H1 (cell line): ENCODE measurements at regions not wholly inside any gene's neighbourhood (a gene's known extent, or its start where the extent isn't known, plus 50 kb on each side); places are given as distances from the start of the nearest gene placed in this dataset.

Source experiments
- CTCF ChIA-PET: fragments of 300-600 bp; sonication (Branson Sonifier 250); formaldehyde crosslinking; loops from one replicate; lab custom pipeline; 2021; ENCODE audit not compliant: partially characterized antibody; lab: Charles Lee
- POLR2A ChIA-PET: fragments of 300-600 bp; sonication (Branson Sonifier 250); formaldehyde crosslinking; loops from one replicate; lab custom pipeline; 2021; ENCODE audit warnings: inconsistent platforms; ENCODE audit not compliant: partially characterized antibody; lab: Charles Lee
- DNase-seq, 2 experiments: peaks; one replicate each; pipeline versions ENCODE4 v3.0.0 to v3.0.0-alpha.2; 2010 to 2022; ENCODE audit warnings: low spot score in 2 of 2, low read depth in 1 of 2, mixed read lengths in 1 of 2
- FAIRE-seq: peaks from 2 replicates; lab custom pipeline; 2011; peaks lifted over from hg19 to GRCh38; lab: Jason Lieb, UNC
- H2AFZ ChIP-seq: 2 replicates; pipeline ENCODE4 v1.8.1; 2012; ENCODE audit warnings: low read length, inconsistent platforms
- H2AK5ac ChIP-seq: 2 replicates; pipeline ENCODE4 v1.6.1; 2013; ENCODE audit warnings: low read depth, low read length
- H2BK120ac ChIP-seq: replicated peaks from 2 replicates; pipeline ENCODE3; 2013; ENCODE audit warnings: low read depth, low read length, inconsistent platforms
- H2BK12ac ChIP-seq: 2 replicates; pipeline ENCODE4 v1.6.1; 2013; ENCODE audit warnings: low read depth, low read length
- H2BK15ac ChIP-seq: 2 replicates; pipeline ENCODE4 v1.6.1; 2013; ENCODE audit warnings: low read length
- H2BK20ac ChIP-seq: 2 replicates; pipeline ENCODE4 v1.6.1; 2013; ENCODE audit warnings: low read length
- H2BK5ac ChIP-seq: 2 replicates; pipeline ENCODE4 v1.6.1; 2013; ENCODE audit warnings: low read depth, low read length
- H3K14ac ChIP-seq: 2 replicates; pipeline ENCODE4 v1.6.1; 2013; ENCODE audit warnings: inconsistent platforms; ENCODE audit not compliant: insufficient read length
- H3K18ac ChIP-seq: 2 replicates; pipeline ENCODE4 v1.6.1; 2013; ENCODE audit warnings: low read length; ENCODE audit errors: extremely low read depth
- H3K23ac ChIP-seq: 2 replicates; pipeline ENCODE4 v1.6.1; 2013; ENCODE audit warnings: inconsistent platforms; ENCODE audit not compliant: insufficient read length
- H3K23me2 ChIP-seq: 2 replicates; pipeline ENCODE4 v1.6.1; 2013; ENCODE audit warnings: low read depth, low read length
- H3K27ac ChIP-seq: 2 replicates; pipeline ENCODE4 v1.6.1; 2011; ENCODE audit warnings: low read depth, low read length, inconsistent platforms
- H3K27me3 ChIP-seq, 4 experiments: replicated peaks in 1 of 4; 1 replicate in 1 of 4; 2 replicates in 3 of 4; pipeline versions ENCODE4 v1.6.1 to v1.8.1; 2011 to 2013; ENCODE audit warnings: low read length in 3 of 4, mild to moderate bottlenecking in 3 of 4, inconsistent platforms in 2 of 4, mixed read lengths in 2 of 4, moderate library complexity in 1 of 4; ENCODE audit not compliant: control insufficient read depth in 3 of 4, insufficient read depth in 3 of 4; ENCODE audit errors: extremely low read depth in 1 of 4
- H3K36me3 ChIP-seq, 4 experiments: 2 replicates each; pipeline versions ENCODE4 v1.6.1 to v1.8.1; 2011 to 2013; ENCODE audit warnings: mild to moderate bottlenecking in 4 of 4, low read length in 3 of 4, moderate library complexity in 2 of 4, control low read depth in 1 of 4, inconsistent platforms in 1 of 4; ENCODE audit not compliant: insufficient read depth in 4 of 4, control insufficient read depth in 2 of 4
- H3K4ac ChIP-seq: replicated peaks from 2 replicates; pipeline ENCODE3; 2013; ENCODE audit warnings: low read length, low read depth, mixed read lengths, inconsistent platforms; ENCODE audit not compliant: insufficient read length
- H3K4me1 ChIP-seq, 4 experiments: replicated peaks in 1 of 4; 1 replicate in 1 of 4; 2 replicates in 3 of 4; pipeline versions ENCODE4 v1.6.1 to v1.8.1; 2011 to 2013; ENCODE audit warnings: low read length in 3 of 4, inconsistent platforms in 2 of 4, mixed read lengths in 1 of 4; ENCODE audit not compliant: insufficient read depth in 4 of 4, control insufficient read depth in 3 of 4
- H3K4me2 ChIP-seq, 2 experiments: 2 replicates each; pipeline versions ENCODE4 v1.6.1 to v1.8.1; 2011 to 2013; ENCODE audit warnings: low read depth in 2 of 2, low read length in 2 of 2, control low read depth in 1 of 2, inconsistent platforms in 1 of 2, mild to moderate bottlenecking in 1 of 2; ENCODE audit not compliant: insufficient read depth in 1 of 2
- H3K4me3 ChIP-seq, 4 experiments: fragments of 200-600, 300-600 bp in 1 of 4; sonication (generic), shearing (Covaris generic), sonication (Bioruptor Twin) in 1 of 4; 2 replicates each; pipeline versions ENCODE4 v1.5.1 to v1.8.1; 2011 to 2016; ENCODE audit warnings: low read length in 4 of 4, low read depth in 3 of 4, control low read depth in 2 of 4, inconsistent platforms in 2 of 4, mild to moderate bottlenecking in 2 of 4, mixed read lengths in 1 of 4, moderate library complexity in 1 of 4; ENCODE audit not compliant: insufficient read depth in 2 of 4; ENCODE audit errors: extremely low read depth in 1 of 4
- H3K56ac ChIP-seq: replicated peaks from 2 replicates; pipeline ENCODE3; 2013; ENCODE audit warnings: low read depth, mild to moderate bottlenecking, mixed read lengths, low read length, inconsistent platforms; ENCODE audit not compliant: insufficient read length
- H3K79me1 ChIP-seq: 2 replicates; pipeline ENCODE4 v1.6.1; 2013; ENCODE audit warnings: low read depth, low read length, control low read depth
- H3K79me2 ChIP-seq, 2 experiments: 2 replicates each; pipeline versions ENCODE4 v1.6.1 to v1.8.1; 2012 to 2013; ENCODE audit warnings: low read length in 2 of 2, mild to moderate bottlenecking in 2 of 2, inconsistent platforms in 1 of 2; ENCODE audit not compliant: insufficient read depth in 2 of 2, control insufficient read depth in 1 of 2
- H3K9ac ChIP-seq, 4 experiments: replicated peaks in 1 of 4; 1 replicate in 1 of 4; 2 replicates in 3 of 4; pipeline versions ENCODE4 v1.6.1 to v1.8.1; 2011 to 2013; ENCODE audit warnings: low read depth in 3 of 4, low read length in 3 of 4, control low read depth in 2 of 4, mild to moderate bottlenecking in 2 of 4, moderate library complexity in 2 of 4, inconsistent platforms in 1 of 4; ENCODE audit errors: extremely low read depth in 1 of 4
- H3K9me3 ChIP-seq, 2 experiments: 2 replicates each; pipeline versions ENCODE4 v1.6.1 to v1.8.1; 2012 to 2013; ENCODE audit warnings: mild to moderate bottlenecking in 2 of 2, moderate library complexity in 2 of 2, control low read depth in 1 of 2, inconsistent platforms in 1 of 2, low read depth in 1 of 2, low read length in 1 of 2, mixed read lengths in 1 of 2; ENCODE audit not compliant: insufficient read depth in 2 of 2
- H4K20me1 ChIP-seq, 2 experiments: replicated peaks in 1 of 2; 2 replicates each; pipeline versions ENCODE3 to v1.8.1; 2011 to 2013; ENCODE audit warnings: inconsistent platforms in 2 of 2, low read length in 2 of 2, mild to moderate bottlenecking in 1 of 2; ENCODE audit not compliant: insufficient read depth in 2 of 2, control insufficient read depth in 1 of 2
- H4K5ac ChIP-seq: 2 replicates; pipeline ENCODE4 v1.6.1; 2013; ENCODE audit warnings: low read length, low read depth, mixed read lengths, inconsistent platforms; ENCODE audit not compliant: insufficient read length
- H4K8ac ChIP-seq: 2 replicates; pipeline ENCODE4 v1.8.0; 2013; ENCODE audit warnings: mild to moderate bottlenecking, moderate library complexity, low read length, inconsistent platforms; ENCODE audit not compliant: insufficient read depth; ENCODE audit errors: extremely low read depth
- H4K91ac ChIP-seq: replicated peaks from 2 replicates; pipeline ENCODE3; 2013; ENCODE audit warnings: low read length, mixed read lengths, inconsistent platforms; ENCODE audit not compliant: insufficient read length
- ATF2 ChIP-seq: IDR thresholded peaks from 2 replicates; pipeline ENCODE4 v1.6.1; 2012; ENCODE audit warnings: low read length, inconsistent platforms
- ATF3 ChIP-seq: IDR thresholded peaks from 2 replicates; pipeline ENCODE4 v1.6.1; 2011; ENCODE audit warnings: low read depth, mild to moderate bottlenecking, low read length; ENCODE audit not compliant: insufficient read depth
- MAFK ChIP-seq: IDR thresholded peaks from 2 replicates; pipeline ENCODE4 v1.6.1; 2012; ENCODE audit warnings: low read depth, mild to moderate bottlenecking, improper control_type of control experiment, low read length
- POLR2A ChIP-seq, 2 experiments: IDR thresholded peaks; 1 replicate in 1 of 2; 2 replicates in 1 of 2; pipeline ENCODE4 v1.6.1; 2011; ENCODE audit warnings: low read depth in 2 of 2, low read length in 2 of 2, mild to moderate bottlenecking in 2 of 2; ENCODE audit errors: control extremely low read depth in 1 of 2
- SP4 ChIP-seq: IDR thresholded peaks from 2 replicates; pipeline ENCODE4 v1.6.1; 2012; ENCODE audit warnings: low read length, inconsistent platforms
- TAF1 ChIP-seq: IDR thresholded peaks from 2 replicates; pipeline ENCODE4 v1.6.1; 2011; ENCODE audit warnings: mild to moderate bottlenecking, low read depth, low read length
- ZNF274 ChIP-seq: IDR thresholded peaks from 2 replicates; pipeline ENCODE4 v1.7.0; 2012; ENCODE audit warnings: low read length, borderline replicate concordance; ENCODE audit errors: extremely low read depth
- WGBS, 2 experiments: shearing (Covaris generic) in 1 of 2; methylation state at CpG; one replicate each; pipeline versions ENCODE4 v1.1.6 to v1.1.7; 2013 to 2015; ENCODE audit warnings: low lambda C conversion rate in 2 of 2, mixed read lengths in 2 of 2, inconsistent platforms in 1 of 2, low coverage in 1 of 2, missing lambda C conversion rate in 1 of 2; ENCODE audit not compliant: insufficient replicate concordance in 2 of 2, insufficient coverage in 1 of 2, insufficient read length in 1 of 2; ENCODE audit errors: extremely low coverage in 1 of 2, missing lambda C conversion rate in 1 of 2; 5-methylcytosine and 5-hydroxymethylcytosine counted together

- H3K4me1 ChIP-seq, result no peaks in the 10 kb centered on the region
- no peak overlapping the region for H3K4me3 ChIP-seq
- H4K91ac ChIP-seq, result no peak overlapping the region
- no peak overlapping the region for H2BK5ac ChIP-seq
- ChIA-PET CTCF (interaction anchor here (0.8 to 1.6 kb wide), 3 partner anchors 20 to 218 kb away, joined by 3 to 4 read pairs (median 3); no protein-coding TSS in a partner anchor), POLR2A (no interaction called here)
- H3K4ac ChIP-seq, result no peak overlapping the region
- H2AK5ac ChIP-seq, result no peak overlapping the region
- DNase-seq (no peak), FAIRE-seq (no peak)
- H3K27me3 ChIP-seq, result no peaks in the 10 kb centered on the region; a peak in 1 of 7 replicates
- H3K36me3 ChIP-seq, result no peaks in the 10 kb centered on the region
- H2AFZ ChIP-seq, result no peak overlapping the region
- H3K56ac ChIP-seq, result no peak overlapping the region
- H3K23me2 ChIP-seq, result no peaks in the 10 kb centered on the region
- 91% methylated on average over 9 of the region's 9 CpGs; no CpG with 5 or more reads in 1 of the 2 experiments for WGBS, 2 experiments
- 0 out of 4 replicates have a peak, but pooled peaks cover 0 to 5% of the 10 kb centered on the region in 2 experiments for H3K9me3 ChIP-seq
- no peak overlapping the region for H3K27ac ChIP-seq
- H4K5ac ChIP-seq, result no peak overlapping the region
- no peak overlapping the region; the same call in 1 of the 2 replicates for H4K8ac ChIP-seq
- no peak overlapping the region for H2BK20ac ChIP-seq
- H2BK15ac ChIP-seq, result no peak overlapping the region
- no peak overlapping the region for H2BK120ac ChIP-seq
- H3K14ac ChIP-seq, result no peak overlapping the region
- H3K23ac ChIP-seq, result no peak overlapping the region
- no peak overlapping the region for H3K18ac ChIP-seq
- H2BK12ac ChIP-seq, result no peak overlapping the region
- H3K9ac ChIP-seq, result no peak overlapping the region
- no peak overlapping the region for H3K4me2 ChIP-seq
- H3K79me1 ChIP-seq, result no peaks in the 10 kb centered on the region
- H3K79me2 ChIP-seq, result no peaks in the 10 kb centered on the region
- H4K20me1 ChIP-seq, result no peaks in the 10 kb centered on the region
- no peak for TF ChIP-seq SP4
- no peak for TF ChIP-seq MAFK
- TF ChIP-seq ATF2, result no peak
- TF ChIP-seq POLR2A (IDR thresholded peaks at IDR 0.05; ENCODE audit: control extremely low read depth in 1 of 2, low read depth in 2 of 2, low read length in 2 of 2), result no peak
- TF ChIP-seq ATF3, result no peak
- TF ChIP-seq TAF1, result no peak
- TF ChIP-seq ZNF274, result no peak
Observed at GRCh38 chr10:124212702-124213101, 119.3 kb upstream of the CHST15 start.
